Liver (tissue), 8 donors: ENCODE measurements at regions not wholly inside any gene's neighbourhood (a gene's known extent, or its start where the extent isn't known, plus 50 kb on each side); places are given as distances from the start of the nearest gene placed in this dataset.

ENCODE experiments used
- DNase-seq: peaks from one replicate; pipeline ENCODE4 v3.0.0-alpha.2; 2017; ENCODE audit warnings: low spot score
- H3K27ac ChIP-seq, 2 donors: one replicate each; pipeline ENCODE4 v1.7.0; 2013; ENCODE audit warnings: inconsistent platforms in 2 of 2, low read length in 2 of 2, control low read depth in 1 of 2, low read depth in 1 of 2, mild to moderate bottlenecking in 1 of 2
- H3K27me3 ChIP-seq, 4 donors: one replicate each; pipeline versions ENCODE4 v1.6.1 to v1.7.0; 2013; ENCODE audit warnings: low read length in 3 of 4, inconsistent platforms in 1 of 4, mild to moderate bottlenecking in 1 of 4, moderate library complexity in 1 of 4; ENCODE audit not compliant: control insufficient read depth in 4 of 4, insufficient read depth in 4 of 4
- H3K36me3 ChIP-seq, 4 donors: one replicate each; pipeline versions ENCODE4 v1.6.1 to v1.7.0; 2013; ENCODE audit warnings: low read length in 3 of 4, mild to moderate bottlenecking in 3 of 4, low read depth in 1 of 4, moderate library complexity in 1 of 4; ENCODE audit not compliant: control insufficient read depth in 4 of 4, insufficient read depth in 3 of 4
- H3K4me1 ChIP-seq, 4 donors: one replicate each; pipeline versions ENCODE4 v1.6.1 to v1.7.0; 2013; ENCODE audit warnings: low read length in 3 of 4, mild to moderate bottlenecking in 3 of 4, moderate library complexity in 1 of 4; ENCODE audit not compliant: control insufficient read depth in 4 of 4, insufficient read depth in 4 of 4
- H3K4me3 ChIP-seq, 3 donors: one replicate each; pipeline versions ENCODE4 v1.6.1 to v1.7.0; 2013; ENCODE audit warnings: low read length in 3 of 3, control low read depth in 1 of 3, low read depth in 1 of 3, mild to moderate bottlenecking in 1 of 3
- H3K9ac ChIP-seq, 2 donors: one replicate each; pipeline ENCODE4 v1.7.0; 2013; ENCODE audit warnings: low read length in 2 of 2, mild to moderate bottlenecking in 2 of 2, moderate library complexity in 2 of 2, control low read depth in 1 of 2, low read depth in 1 of 2
- H3K9me3 ChIP-seq, 4 donors: one replicate each; pipeline versions ENCODE4 v1.6.1 to v1.7.0; 2013; ENCODE audit warnings: low read length in 3 of 4; ENCODE audit not compliant: control insufficient read depth in 4 of 4
- ATF3 ChIP-seq: IDR thresholded peaks from 2 replicates; pipeline ENCODE4 v1.6.1; 2016; ENCODE audit warnings: antibody characterized with exemption
- FOXA1 ChIP-seq: IDR thresholded peaks from 2 replicates; pipeline ENCODE4 v1.6.1; 2016; ENCODE audit warnings: antibody characterized with exemption
- FOXA2 ChIP-seq: IDR thresholded peaks from 2 replicates; pipeline ENCODE4 v1.6.1; 2016; ENCODE audit warnings: antibody characterized with exemption
- GABPA ChIP-seq, 2 donors: IDR thresholded peaks in 1 of 2; conservative IDR thresholded peaks in 1 of 2; 2 replicates each; pipeline ENCODE4 v1.6.1; 2016; ENCODE audit warnings: antibody characterized with exemption in 2 of 2, mild to moderate bottlenecking in 1 of 2, moderate library complexity in 1 of 2
- HNF4A ChIP-seq, 2 donors: conservative IDR thresholded peaks; 2 replicates each; pipeline ENCODE4 v1.6.1; 2016; ENCODE audit warnings: antibody characterized with exemption in 2 of 2, mild to moderate bottlenecking in 2 of 2
- HNF4G ChIP-seq: IDR thresholded peaks from 2 replicates; pipeline ENCODE4 v1.6.1; 2016; ENCODE audit warnings: antibody characterized with exemption
- JUND ChIP-seq, 2 donors: IDR thresholded peaks; 2 replicates each; pipeline ENCODE4 v1.6.1; 2016; ENCODE audit warnings: antibody characterized with exemption in 2 of 2
- MAX ChIP-seq: IDR thresholded peaks from 2 replicates; pipeline ENCODE4 v1.6.1; 2016; ENCODE audit warnings: antibody characterized with exemption
- NR2F2 ChIP-seq: IDR thresholded peaks from 2 replicates; pipeline ENCODE4 v1.6.1; 2016; ENCODE audit warnings: antibody characterized with exemption
- RAD21 ChIP-seq, 2 donors: IDR thresholded peaks; 2 replicates each; pipeline ENCODE4 v1.6.1; 2016; ENCODE audit warnings: antibody characterized with exemption in 2 of 2, mild to moderate bottlenecking in 2 of 2
- RXRA ChIP-seq, 2 donors: IDR thresholded peaks; 2 replicates each; pipeline ENCODE4 v1.6.1; 2017 to 2018; ENCODE audit warnings: antibody characterized with exemption in 2 of 2, mild to moderate bottlenecking in 1 of 2
- SP1 ChIP-seq: IDR thresholded peaks from 2 replicates; pipeline ENCODE4 v1.6.1; 2018; ENCODE audit warnings: antibody characterized with exemption, mild to moderate bottlenecking
- TAF1 ChIP-seq: conservative IDR thresholded peaks from 2 replicates; pipeline ENCODE4 v1.6.1; 2016; ENCODE audit warnings: antibody characterized with exemption, mild to moderate bottlenecking
- YY1 ChIP-seq: IDR thresholded peaks from 2 replicates; pipeline ENCODE4 v1.6.1; 2016; ENCODE audit warnings: antibody characterized with exemption, mild to moderate bottlenecking
- WGBS: extraction: QIAGEN DNeasy Blood & Tissue Kit; methylation state at CpG from one replicate; pipeline ENCODE4 v1.1.7; 2013; 5-methylcytosine and 5-hydroxymethylcytosine counted together
- TF ChIP-seq, protein P1 (sequence below): IDR thresholded peaks from 2 replicates; pipeline ENCODE4 v1.6.1; 2016; ENCODE audit warnings: antibody characterized with exemption
- TF ChIP-seq, protein P2 (sequence below): IDR thresholded peaks from 2 replicates; pipeline ENCODE4 v1.6.1; 2016; ENCODE audit warnings: antibody characterized with exemption, mild to moderate bottlenecking
- TF ChIP-seq, protein P3 (sequence below): fragments of 150-350 bp; IDR thresholded peaks from 2 replicates; pipeline ENCODE4 v1.5.1; 2017; ENCODE audit warnings: improper control_type of control experiment, low read depth, low read length; ENCODE audit not compliant: missing input control
- donor health status: healthy.
- donor health status: healthy.
- donor health status: healthy.
- donor health status: healthy.
- donor health status: healthy.

DNA sequence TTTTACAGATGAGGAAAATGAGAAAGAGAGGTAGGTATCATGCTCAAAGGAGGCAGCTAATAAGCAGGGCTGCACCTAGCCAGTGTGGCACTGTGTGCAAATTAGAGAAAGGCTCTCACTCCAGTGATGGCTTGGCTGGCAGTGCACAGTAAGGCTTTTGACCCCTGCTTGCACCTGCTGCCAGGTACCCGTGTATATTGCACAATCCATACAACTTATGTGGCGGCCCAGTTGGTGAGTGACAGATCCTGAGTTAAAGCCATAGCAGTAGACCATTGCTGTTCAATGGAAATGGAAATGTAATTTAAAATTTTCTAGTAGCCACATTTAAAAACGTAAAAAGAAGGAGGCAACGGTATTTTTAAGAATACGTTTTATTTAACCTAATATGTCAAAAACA lies 266.4 kb upstream of the AZI2 start:
- H3K4me1 ChIP-seq: no peaks in the 10 kb centered on the region
- no peaks in the 10 kb centered on the region for H3K36me3 ChIP-seq
- H3K4me3 ChIP-seq: no peak overlapping the region
- no peak for DNase-seq
- no peaks in the 10 kb centered on the region for H3K27me3 ChIP-seq
- no peak overlapping the region for H3K9ac ChIP-seq
- 68% methylated on average over 5 of the region's 5 CpGs for WGBS
- no peaks in the 10 kb centered on the region for H3K9me3 ChIP-seq
- H3K27ac ChIP-seq: no peak overlapping the region
- no peak for TF ChIP-seq YY1
- TF ChIP-seq, protein P1, sequence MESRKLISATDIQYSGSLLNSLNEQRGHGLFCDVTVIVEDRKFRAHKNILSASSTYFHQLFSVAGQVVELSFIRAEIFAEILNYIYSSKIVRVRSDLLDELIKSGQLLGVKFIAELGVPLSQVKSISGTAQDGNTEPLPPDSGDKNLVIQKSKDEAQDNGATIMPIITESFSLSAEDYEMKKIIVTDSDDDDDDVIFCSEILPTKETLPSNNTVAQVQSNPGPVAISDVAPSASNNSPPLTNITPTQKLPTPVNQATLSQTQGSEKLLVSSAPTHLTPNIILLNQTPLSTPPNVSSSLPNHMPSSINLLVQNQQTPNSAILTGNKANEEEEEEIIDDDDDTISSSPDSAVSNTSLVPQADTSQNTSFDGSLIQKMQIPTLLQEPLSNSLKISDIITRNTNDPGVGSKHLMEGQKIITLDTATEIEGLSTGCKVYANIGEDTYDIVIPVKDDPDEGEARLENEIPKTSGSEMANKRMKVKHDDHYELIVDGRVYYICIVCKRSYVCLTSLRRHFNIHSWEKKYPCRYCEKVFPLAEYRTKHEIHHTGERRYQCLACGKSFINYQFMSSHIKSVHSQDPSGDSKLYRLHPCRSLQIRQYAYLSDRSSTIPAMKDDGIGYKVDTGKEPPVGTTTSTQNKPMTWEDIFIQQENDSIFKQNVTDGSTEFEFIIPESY: no peak
- TF ChIP-seq RAD21 (IDR thresholded peaks at IDR 0.05): no peak
- no peak for TF ChIP-seq HNF4G
- TF ChIP-seq RXRA (IDR thresholded peaks at IDR 0.05): no peak
- no peak for TF ChIP-seq SP1
- TF ChIP-seq MAX: no peak
- TF ChIP-seq GABPA (IDR thresholded peaks at IDR 0.05 in 1 of 2, conservative IDR thresholded peaks at IDR 0.05 in 1 of 2): no peak
- TF ChIP-seq NR2F2: no peak
- no peak for TF ChIP-seq TAF1
- TF ChIP-seq, protein P2, sequence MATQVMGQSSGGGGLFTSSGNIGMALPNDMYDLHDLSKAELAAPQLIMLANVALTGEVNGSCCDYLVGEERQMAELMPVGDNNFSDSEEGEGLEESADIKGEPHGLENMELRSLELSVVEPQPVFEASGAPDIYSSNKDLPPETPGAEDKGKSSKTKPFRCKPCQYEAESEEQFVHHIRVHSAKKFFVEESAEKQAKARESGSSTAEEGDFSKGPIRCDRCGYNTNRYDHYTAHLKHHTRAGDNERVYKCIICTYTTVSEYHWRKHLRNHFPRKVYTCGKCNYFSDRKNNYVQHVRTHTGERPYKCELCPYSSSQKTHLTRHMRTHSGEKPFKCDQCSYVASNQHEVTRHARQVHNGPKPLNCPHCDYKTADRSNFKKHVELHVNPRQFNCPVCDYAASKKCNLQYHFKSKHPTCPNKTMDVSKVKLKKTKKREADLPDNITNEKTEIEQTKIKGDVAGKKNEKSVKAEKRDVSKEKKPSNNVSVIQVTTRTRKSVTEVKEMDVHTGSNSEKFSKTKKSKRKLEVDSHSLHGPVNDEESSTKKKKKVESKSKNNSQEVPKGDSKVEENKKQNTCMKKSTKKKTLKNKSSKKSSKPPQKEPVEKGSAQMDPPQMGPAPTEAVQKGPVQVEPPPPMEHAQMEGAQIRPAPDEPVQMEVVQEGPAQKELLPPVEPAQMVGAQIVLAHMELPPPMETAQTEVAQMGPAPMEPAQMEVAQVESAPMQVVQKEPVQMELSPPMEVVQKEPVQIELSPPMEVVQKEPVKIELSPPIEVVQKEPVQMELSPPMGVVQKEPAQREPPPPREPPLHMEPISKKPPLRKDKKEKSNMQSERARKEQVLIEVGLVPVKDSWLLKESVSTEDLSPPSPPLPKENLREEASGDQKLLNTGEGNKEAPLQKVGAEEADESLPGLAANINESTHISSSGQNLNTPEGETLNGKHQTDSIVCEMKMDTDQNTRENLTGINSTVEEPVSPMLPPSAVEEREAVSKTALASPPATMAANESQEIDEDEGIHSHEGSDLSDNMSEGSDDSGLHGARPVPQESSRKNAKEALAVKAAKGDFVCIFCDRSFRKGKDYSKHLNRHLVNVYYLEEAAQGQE: no peak
- no peak for TF ChIP-seq HNF4A (conservative IDR thresholded peaks at IDR 0.05)
- no peak for TF ChIP-seq FOXA1
- no peak for TF ChIP-seq ATF3
- TF ChIP-seq, protein P3, sequence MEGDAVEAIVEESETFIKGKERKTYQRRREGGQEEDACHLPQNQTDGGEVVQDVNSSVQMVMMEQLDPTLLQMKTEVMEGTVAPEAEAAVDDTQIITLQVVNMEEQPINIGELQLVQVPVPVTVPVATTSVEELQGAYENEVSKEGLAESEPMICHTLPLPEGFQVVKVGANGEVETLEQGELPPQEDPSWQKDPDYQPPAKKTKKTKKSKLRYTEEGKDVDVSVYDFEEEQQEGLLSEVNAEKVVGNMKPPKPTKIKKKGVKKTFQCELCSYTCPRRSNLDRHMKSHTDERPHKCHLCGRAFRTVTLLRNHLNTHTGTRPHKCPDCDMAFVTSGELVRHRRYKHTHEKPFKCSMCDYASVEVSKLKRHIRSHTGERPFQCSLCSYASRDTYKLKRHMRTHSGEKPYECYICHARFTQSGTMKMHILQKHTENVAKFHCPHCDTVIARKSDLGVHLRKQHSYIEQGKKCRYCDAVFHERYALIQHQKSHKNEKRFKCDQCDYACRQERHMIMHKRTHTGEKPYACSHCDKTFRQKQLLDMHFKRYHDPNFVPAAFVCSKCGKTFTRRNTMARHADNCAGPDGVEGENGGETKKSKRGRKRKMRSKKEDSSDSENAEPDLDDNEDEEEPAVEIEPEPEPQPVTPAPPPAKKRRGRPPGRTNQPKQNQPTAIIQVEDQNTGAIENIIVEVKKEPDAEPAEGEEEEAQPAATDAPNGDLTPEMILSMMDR: no peak
- no peak for TF ChIP-seq JUND (IDR thresholded peaks at IDR 0.05)
- TF ChIP-seq FOXA2: no peak

- Histone ChIP-seq H3K9me3 (no peaks in the 10 kb centered on the region), H3K27ac (no peak overlapping the region), H3K4me3 (no peak overlapping the region), H3K36me3 (no peaks in the 10 kb centered on the region), H3K9ac (no peak overlapping the region), H3K4me1 (no peaks in the 10 kb centered on the region), H3K27me3 (no peaks in the 10 kb centered on the region)
- no peak for DNase-seq
- WGBS: 80% methylated on average over 2 of the region's 2 CpGs
- TF ChIP-seq NR2F2: no peak
- no peak for TF ChIP-seq HNF4A (conservative IDR thresholded peaks at IDR 0.05)
- no peak for TF ChIP-seq GABPA (IDR thresholded peaks at IDR 0.05 in 1 of 2, conservative IDR thresholded peaks at IDR 0.05 in 1 of 2)
- TF ChIP-seq, protein P2: no peak
- no peak for TF ChIP-seq FOXA2
- TF ChIP-seq YY1: no peak
- TF ChIP-seq ATF3: no peak
- no peak for TF ChIP-seq FOXA1
- no peak for TF ChIP-seq SP1
- TF ChIP-seq, protein P1: no peak
- no peak for TF ChIP-seq TAF1
- no peak for TF ChIP-seq JUND (IDR thresholded peaks at IDR 0.05)
Observed at GRCh38 chr3:28615971-28616370, 267.3 kb upstream of the AZI2 start.
